ENCODE measurements at regions not wholly inside any gene's neighbourhood (a gene's known extent, or its start where the extent isn't known, plus 50 kb on each side); places are given as distances from the start of the nearest gene placed in this dataset.

DNA sequence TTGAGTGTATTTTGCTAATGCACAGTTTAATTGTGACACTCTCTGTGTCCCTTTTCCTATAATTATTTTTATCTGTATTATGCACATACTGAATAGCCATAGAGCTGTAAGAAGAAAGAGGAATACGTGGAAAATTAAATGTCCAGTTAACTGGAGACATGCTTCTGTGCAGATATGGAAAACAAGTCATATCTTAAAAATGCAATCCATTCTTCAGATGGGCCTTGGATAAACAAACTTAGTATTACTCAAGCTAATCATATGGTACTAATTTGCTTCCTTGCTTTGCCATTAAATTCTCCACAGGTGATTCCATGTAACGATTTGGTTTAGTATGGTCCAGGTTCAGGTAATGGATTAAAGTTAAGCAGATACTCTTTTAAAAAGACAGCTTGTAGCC lies 201.2 kb upstream of the CELF2 start:
- peaks cover 4% of the 10 kb centered on the region for H3K27me3 Mint-ChIP-seq
- no peaks in the 10 kb centered on the region for H3K4me1 ChIP-seq (ENCODE audit: control insufficient read depth, insufficient read depth, low read length, poor library complexity, severe bottlenecking)
- DNase-seq = no peak
- no peak overlapping the region for H3K27ac Mint-ChIP-seq
- H3K36me3 Mint-ChIP-seq = no peaks in the 10 kb centered on the region
- no peaks in the 10 kb centered on the region for H3K9me3 ChIP-seq (ENCODE audit: control insufficient read depth in 2 of 2, low read length in 2 of 2)
- no peak for ATAC-seq (ENCODE audit: low read depth in 2 of 2)
- no peaks in the 10 kb centered on the region for H3K36me3 ChIP-seq (ENCODE audit: control insufficient read depth, insufficient read depth, low read length)
- H3K4me3 ChIP-seq (ENCODE audit: low read depth, low read length) = no peak overlapping the region
- no peaks in the 10 kb centered on the region for H3K27me3 ChIP-seq (ENCODE audit: control insufficient read depth, insufficient read depth, low read length)
- peaks cover 0 to 5% (median 0%) of the 10 kb centered on the region in 7 donors for H3K9me3 Mint-ChIP-seq
- no peak overlapping the region for H3K4me3 Mint-ChIP-seq
- H3K4me1 Mint-ChIP-seq = no peaks in the 10 kb centered on the region
- H3K27ac ChIP-seq (ENCODE audit: insufficient read depth, low read length, poor library complexity, severe bottlenecking) = no peak overlapping the region

DNA sequence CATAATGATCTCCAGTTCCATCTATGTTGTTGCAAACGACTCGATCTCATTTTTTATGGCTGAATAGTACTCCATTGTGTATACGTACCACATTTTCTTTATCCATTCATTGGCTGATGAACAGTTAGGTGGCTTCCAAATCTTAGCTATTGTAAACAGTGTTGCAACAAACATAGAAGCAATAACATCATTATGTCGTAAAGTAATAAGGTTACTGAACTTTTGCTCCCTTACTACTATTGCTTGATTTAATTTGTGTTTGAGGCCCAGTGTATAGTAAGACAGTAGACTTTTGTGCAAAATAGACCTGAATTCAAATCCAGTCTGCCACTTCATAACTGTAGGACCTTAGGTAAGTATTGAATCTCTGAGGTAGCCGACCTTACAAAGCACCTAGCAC lies 200.1 kb upstream of the CELF2 start:
- ATAC-seq (ENCODE audit: low read depth in 2 of 2) (no peak), DNase-seq (no peak)
- Mint-ChIP-seq H3K27ac (no peak overlapping the region), H3K9me3 (peaks cover 0 to 5% (median 0%) of the 10 kb centered on the region in 7 donors), H3K4me1 (no peaks in the 10 kb centered on the region), H3K36me3 (no peaks in the 10 kb centered on the region), H3K27me3 (peaks cover 4% of the 10 kb centered on the region), H3K4me3 (no peak overlapping the region)
- H3K36me3 ChIP-seq (ENCODE audit: control insufficient read depth, insufficient read depth, low read length) = no peaks in the 10 kb centered on the region
- H3K27me3 ChIP-seq (ENCODE audit: control insufficient read depth, insufficient read depth, low read length) = no peaks in the 10 kb centered on the region
- H3K4me3 ChIP-seq (ENCODE audit: low read depth, low read length) = no peak overlapping the region
- H3K27ac ChIP-seq (ENCODE audit: insufficient read depth, low read length, poor library complexity, severe bottlenecking) = no peak overlapping the region
- H3K9me3 ChIP-seq (ENCODE audit: control insufficient read depth in 2 of 2, low read length in 2 of 2) = no peaks in the 10 kb centered on the region
- no peaks in the 10 kb centered on the region for H3K4me1 ChIP-seq (ENCODE audit: control insufficient read depth, insufficient read depth, low read length, poor library complexity, severe bottlenecking)

DNA sequence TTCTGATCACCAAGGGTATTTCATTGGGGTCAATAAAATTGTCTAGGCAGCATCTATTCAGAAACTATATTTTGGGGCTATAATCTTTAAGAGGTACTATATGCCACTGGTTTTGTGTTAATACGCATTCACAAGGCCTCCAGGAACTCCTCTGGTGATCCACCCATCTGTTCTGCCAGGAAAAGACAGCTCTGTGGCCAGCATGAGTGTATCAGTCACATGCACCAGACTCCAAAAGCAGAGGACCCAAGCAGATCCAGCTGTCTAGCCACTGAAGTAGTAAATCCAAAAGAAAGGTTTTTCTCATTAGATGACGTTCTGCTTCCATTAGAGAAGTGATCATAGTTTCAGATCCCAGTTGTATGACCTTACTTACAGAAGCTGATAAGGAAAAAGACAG lies 199.6 kb upstream of the CELF2 start:
- DNase-seq (no peak), ATAC-seq (ENCODE audit: low read depth in 2 of 2) (no peak)
- no peaks in the 10 kb centered on the region for H3K36me3 Mint-ChIP-seq
- no peaks in the 10 kb centered on the region for H3K36me3 ChIP-seq (ENCODE audit: control insufficient read depth, insufficient read depth, low read length)
- H3K4me3 Mint-ChIP-seq = no peak overlapping the region
- H3K4me1 ChIP-seq (ENCODE audit: control insufficient read depth, insufficient read depth, low read length, poor library complexity, severe bottlenecking) = no peaks in the 10 kb centered on the region
- no peak overlapping the region for H3K27ac ChIP-seq (ENCODE audit: insufficient read depth, low read length, poor library complexity, severe bottlenecking)
- peaks cover under 1% of the 10 kb centered on the region for H3K27me3 ChIP-seq (ENCODE audit: control insufficient read depth, insufficient read depth, low read length)
- H3K27ac Mint-ChIP-seq = no peak overlapping the region
- H3K4me1 Mint-ChIP-seq = no peaks in the 10 kb centered on the region
- H3K9me3 Mint-ChIP-seq = peaks cover 0 to 5% (median 0%) of the 10 kb centered on the region in 7 donors
- H3K27me3 Mint-ChIP-seq = peaks cover 2% of the 10 kb centered on the region
- H3K9me3 ChIP-seq (ENCODE audit: control insufficient read depth in 2 of 2, low read length in 2 of 2) = no peaks in the 10 kb centered on the region
- no peak overlapping the region for H3K4me3 ChIP-seq (ENCODE audit: low read depth, low read length)

DNA sequence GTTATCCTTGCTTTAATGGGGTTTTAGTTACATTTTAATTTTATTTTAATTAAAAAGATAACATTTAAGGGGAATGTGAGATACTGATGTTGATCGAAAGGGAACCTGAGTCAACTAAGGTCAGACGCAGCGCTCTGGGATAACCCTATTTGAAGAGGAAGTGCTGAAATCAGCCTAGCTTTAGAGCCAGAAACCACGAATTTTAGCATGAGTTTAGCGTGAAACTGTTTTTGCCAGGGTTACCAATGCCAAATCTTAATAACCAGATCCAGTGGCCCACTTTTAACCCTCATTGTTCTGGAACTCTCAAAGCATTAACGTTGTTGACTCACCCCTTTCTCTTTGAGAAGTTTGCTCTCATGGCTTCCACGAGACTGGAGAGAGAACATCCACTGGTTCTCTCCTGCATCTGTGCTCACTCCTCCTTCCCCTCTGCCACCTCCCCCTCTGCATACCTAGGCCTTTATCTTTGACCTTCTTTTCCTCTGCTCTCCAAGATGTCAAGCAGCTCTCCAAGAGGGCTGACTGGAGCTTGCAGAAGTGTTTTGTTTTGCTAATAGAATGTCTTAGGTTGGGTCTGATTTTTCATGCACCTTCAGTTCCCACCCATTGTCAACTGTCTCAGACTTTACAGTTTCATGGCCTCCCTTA lies 198.3 kb upstream of the CELF2 start:
- no peaks in the 10 kb centered on the region for H3K4me1 ChIP-seq (ENCODE audit: control insufficient read depth, insufficient read depth, low read length, poor library complexity, severe bottlenecking)
- no peak overlapping the region for H3K27ac ChIP-seq (ENCODE audit: insufficient read depth, low read length, poor library complexity, severe bottlenecking)
- Mint-ChIP-seq H3K27ac (no peak overlapping the region), H3K27me3 (peaks cover 6% of the 10 kb centered on the region), H3K9me3 (peaks cover 0 to 5% (median 0%) of the 10 kb centered on the region in 7 donors), H3K4me3 (no peak overlapping the region), H3K36me3 (no peaks in the 10 kb centered on the region), H3K4me1 (no peaks in the 10 kb centered on the region)
- H3K9me3 ChIP-seq (ENCODE audit: control insufficient read depth in 2 of 2, low read length in 2 of 2) = no peaks in the 10 kb centered on the region
- DNase-seq (no peak), ATAC-seq (ENCODE audit: low read depth in 2 of 2) (no peak)
- no peaks in the 10 kb centered on the region for H3K36me3 ChIP-seq (ENCODE audit: control insufficient read depth, insufficient read depth, low read length)
- H3K27me3 ChIP-seq (ENCODE audit: control insufficient read depth, insufficient read depth, low read length) = peaks cover 3% of the 10 kb centered on the region
- H3K4me3 ChIP-seq (ENCODE audit: low read depth, low read length) = no peak overlapping the region

DNA sequence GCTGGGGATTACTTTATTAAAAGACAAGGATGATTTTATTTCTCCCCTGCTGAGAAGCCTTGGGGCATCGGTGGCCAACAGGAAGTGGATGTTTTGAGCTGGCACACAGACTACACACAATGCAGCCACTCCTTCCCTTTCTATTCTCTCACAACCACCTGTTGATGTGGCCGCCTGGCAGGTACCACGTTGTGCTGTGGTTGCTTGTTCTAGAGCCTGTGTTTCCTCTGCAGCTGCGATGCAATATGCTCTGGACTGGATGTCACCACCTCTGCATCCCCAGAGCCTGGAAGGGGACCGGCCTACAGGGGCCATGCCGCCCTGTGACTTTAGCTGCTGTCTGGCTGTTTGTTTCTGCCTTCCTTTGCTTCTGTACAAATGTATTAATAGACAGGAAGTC lies 195.7 kb upstream of the CELF2 start:
- Histone ChIP-seq H3K4me3 (ENCODE audit: low read depth, low read length) (no peak overlapping the region), H3K27ac (ENCODE audit: insufficient read depth, low read length, poor library complexity, severe bottlenecking) (no peak overlapping the region), H3K36me3 (ENCODE audit: control insufficient read depth, insufficient read depth, low read length) (no peaks in the 10 kb centered on the region), H3K4me1 (ENCODE audit: control insufficient read depth, insufficient read depth, low read length, poor library complexity, severe bottlenecking) (no peaks in the 10 kb centered on the region), H3K9me3 (ENCODE audit: control insufficient read depth in 2 of 2, low read length in 2 of 2) (no peaks in the 10 kb centered on the region), H3K27me3 (ENCODE audit: control insufficient read depth, insufficient read depth, low read length) (peaks cover 3% of the 10 kb centered on the region)
- DNase-seq (no peak), ATAC-seq (ENCODE audit: low read depth in 2 of 2) (no peak)
- peaks cover 12% of the 10 kb centered on the region for H3K27me3 Mint-ChIP-seq
- no peak overlapping the region for H3K27ac Mint-ChIP-seq
- no peaks in the 10 kb centered on the region for H3K4me1 Mint-ChIP-seq
- H3K9me3 Mint-ChIP-seq = peaks cover 0 to 5% (median 0%) of the 10 kb centered on the region in 7 donors
- no peak overlapping the region for H3K4me3 Mint-ChIP-seq
- H3K36me3 Mint-ChIP-seq = no peaks in the 10 kb centered on the region

DNA sequence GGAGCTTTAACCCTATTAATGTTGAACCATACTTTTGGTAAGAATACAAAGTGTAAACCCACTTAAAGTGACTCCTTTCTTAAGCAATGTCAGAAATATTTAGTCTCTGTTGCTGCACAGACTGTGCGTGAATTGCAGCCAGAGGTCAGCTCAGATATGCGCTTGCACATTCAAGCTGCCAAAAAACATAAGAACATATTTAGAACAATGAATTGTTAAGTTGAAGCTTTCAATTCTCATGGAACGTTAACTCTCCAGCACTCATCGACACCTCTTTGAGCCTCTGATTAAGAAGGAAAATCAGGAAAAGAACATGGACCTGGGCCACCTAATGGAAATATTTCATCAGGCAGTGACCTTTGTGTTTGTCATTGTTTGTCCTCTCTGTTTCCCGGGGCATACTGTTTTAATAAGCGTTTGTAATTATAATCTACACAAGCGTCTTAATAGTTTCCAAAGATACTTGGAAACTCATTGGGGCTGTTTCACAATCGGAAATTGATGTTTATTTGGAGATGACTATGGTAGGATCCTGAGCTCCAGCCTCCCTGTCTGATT lies 193.0 kb upstream of the CELF2 start:
- Histone ChIP-seq H3K9me3 (ENCODE audit: control insufficient read depth in 2 of 2, low read length in 2 of 2) (no peaks in the 10 kb centered on the region), H3K27ac (ENCODE audit: insufficient read depth, low read length, poor library complexity, severe bottlenecking) (no peak overlapping the region), H3K36me3 (ENCODE audit: control insufficient read depth, insufficient read depth, low read length) (no peaks in the 10 kb centered on the region), H3K4me1 (ENCODE audit: control insufficient read depth, insufficient read depth, low read length, poor library complexity, severe bottlenecking) (no peaks in the 10 kb centered on the region), H3K4me3 (ENCODE audit: low read depth, low read length) (no peak overlapping the region), H3K27me3 (ENCODE audit: control insufficient read depth, insufficient read depth, low read length) (peaks cover 3% of the 10 kb centered on the region)
- Mint-ChIP-seq H3K27me3 (peaks cover 12% of the 10 kb centered on the region), H3K9me3 (peaks cover 0 to 2% (median 0%) of the 10 kb centered on the region in 7 donors), H3K4me1 (no peaks in the 10 kb centered on the region), H3K27ac (no peak overlapping the region), H3K4me3 (no peak overlapping the region), H3K36me3 (no peaks in the 10 kb centered on the region)
- DNase-seq (no peak), ATAC-seq (ENCODE audit: low read depth in 2 of 2) (no peak)

DNA sequence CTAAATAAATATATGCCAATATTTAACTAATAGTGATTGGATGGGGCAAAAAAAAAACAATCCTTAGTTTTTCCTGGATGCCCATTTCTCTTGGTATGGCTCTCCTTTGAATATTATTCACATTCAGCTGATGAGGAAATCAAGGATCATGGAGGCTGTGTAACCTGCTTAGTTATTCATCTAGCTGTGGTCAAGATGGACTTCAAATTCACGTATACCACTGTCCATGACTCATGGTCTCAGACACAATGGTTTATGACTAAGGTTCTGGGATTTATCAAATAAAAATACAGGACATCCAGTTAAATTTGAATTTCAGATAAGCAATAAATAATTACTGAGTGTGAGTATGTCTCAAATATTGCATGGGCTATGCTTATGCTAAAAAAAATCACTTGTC lies 191.5 kb upstream of the CELF2 start:
- Mint-ChIP-seq H3K4me3 (no peak overlapping the region), H3K9me3 (peaks cover 0 to 3% (median 0%) of the 10 kb centered on the region in 7 donors), H3K36me3 (no peaks in the 10 kb centered on the region), H3K27ac (no peak overlapping the region), H3K4me1 (no peaks in the 10 kb centered on the region), H3K27me3 (peaks cover 15% of the 10 kb centered on the region)
- Histone ChIP-seq H3K4me1 (ENCODE audit: control insufficient read depth, insufficient read depth, low read length, poor library complexity, severe bottlenecking) (no peaks in the 10 kb centered on the region), H3K36me3 (ENCODE audit: control insufficient read depth, insufficient read depth, low read length) (no peaks in the 10 kb centered on the region), H3K27me3 (ENCODE audit: control insufficient read depth, insufficient read depth, low read length) (peaks cover 3% of the 10 kb centered on the region), H3K27ac (ENCODE audit: insufficient read depth, low read length, poor library complexity, severe bottlenecking) (no peak overlapping the region), H3K4me3 (ENCODE audit: low read depth, low read length) (no peak overlapping the region), H3K9me3 (ENCODE audit: control insufficient read depth in 2 of 2, low read length in 2 of 2) (no peaks in the 10 kb centered on the region)
- no peak for ATAC-seq (ENCODE audit: low read depth in 2 of 2)
- DNase-seq = no peak

DNA sequence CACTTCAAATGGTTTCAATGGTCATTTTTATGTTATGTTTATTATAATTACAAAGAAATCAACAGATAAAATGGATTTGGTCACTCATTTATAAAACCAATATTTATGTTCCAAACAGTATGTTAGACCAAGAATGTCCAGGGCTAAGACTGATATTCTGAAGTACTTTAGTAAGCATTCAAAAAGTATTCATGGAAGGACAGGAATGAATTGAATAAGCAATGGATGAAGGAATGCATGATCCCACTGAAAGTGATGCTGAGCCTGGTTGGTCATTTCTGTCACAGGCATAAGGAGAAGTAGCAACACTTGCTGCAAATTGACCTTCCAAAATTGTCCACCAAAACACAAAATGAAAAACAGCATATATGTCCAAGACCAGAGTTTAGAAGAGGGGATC lies 189.0 kb upstream of the CELF2 start:
- Histone ChIP-seq H3K27me3 (ENCODE audit: control insufficient read depth, insufficient read depth, low read length) (no peaks in the 10 kb centered on the region), H3K27ac (ENCODE audit: insufficient read depth, low read length, poor library complexity, severe bottlenecking) (no peak overlapping the region), H3K36me3 (ENCODE audit: control insufficient read depth, insufficient read depth, low read length) (no peaks in the 10 kb centered on the region), H3K4me1 (ENCODE audit: control insufficient read depth, insufficient read depth, low read length, poor library complexity, severe bottlenecking) (no peaks in the 10 kb centered on the region), H3K9me3 (ENCODE audit: control insufficient read depth in 2 of 2, low read length in 2 of 2) (no peaks in the 10 kb centered on the region), H3K4me3 (ENCODE audit: low read depth, low read length) (no peak overlapping the region)
- Mint-ChIP-seq H3K36me3 (no peaks in the 10 kb centered on the region), H3K4me1 (no peaks in the 10 kb centered on the region), H3K9me3 (peaks cover 0 to 3% (median 0%) of the 10 kb centered on the region in 7 donors), H3K27me3 (peaks cover 15% of the 10 kb centered on the region), H3K27ac (no peak overlapping the region), H3K4me3 (no peak overlapping the region)
- DNase-seq = no peak
- ATAC-seq (ENCODE audit: low read depth in 2 of 2) = no peak
